Cardiac muscle cell (in vitro differentiated cells and primary cell): ENCODE measurements at regions not wholly inside any gene's neighbourhood (a gene's known extent, or its start where the extent isn't known, plus 50 kb on each side); places are given as distances from the start of the nearest gene placed in this dataset.

Experiments
- DNase-seq, 2 donors: peaks; one replicate each; pipeline versions ENCODE4 v3.0.0 to v3.0.0-alpha.2; 2010 to 2017; ENCODE audit warnings: low read depth in 1 of 2, low spot score in 1 of 2
- H3K27ac ChIP-seq: fragments of 200-600 bp; sonication (generic); 2 replicates; pipeline ENCODE4 v1.5.1; 2016
- H3K27me3 ChIP-seq: fragments of 200-600 bp; sonication (generic); 2 replicates; pipeline ENCODE4 v1.6.0; 2016; ENCODE audit warnings: control low read depth
- H3K36me3 ChIP-seq: fragments of 200-600 bp; sonication (generic); 2 replicates; pipeline ENCODE4 v1.5.1; 2016; ENCODE audit warnings: control low read depth
- H3K4me1 ChIP-seq: fragments of 200-600 bp; sonication (generic); 2 replicates; pipeline ENCODE4 v1.8.1; 2017; ENCODE audit warnings: low read depth, mild to moderate bottlenecking, mixed run types
- H3K4me3 ChIP-seq: fragments of 200-600 bp; sonication (generic); 2 replicates; pipeline ENCODE4 v1.5.1; 2016; ENCODE audit warnings: mild to moderate bottlenecking
- H3K9me3 ChIP-seq: fragments of 200-600 bp; sonication (generic); 2 replicates; pipeline ENCODE4 v1.5.1; 2017; ENCODE audit warnings: low read depth, mild to moderate bottlenecking, control low read depth
- CTCF ChIP-seq: IDR thresholded peaks from 2 replicates; pipeline ENCODE4 v1.5.1; 2012; ENCODE audit warnings: low read depth, mild to moderate bottlenecking, low read length

GRCh38 chr15:53843166-53843565 lies 83.7 kb upstream of the WDR72 start:
- no peaks in the 10 kb centered on the region for H3K4me1 ChIP-seq
- TF ChIP-seq CTCF: no peak
- H3K27ac ChIP-seq: no peak overlapping the region
- no peak for DNase-seq
- no peak overlapping the region for H3K4me3 ChIP-seq
- no peaks in the 10 kb centered on the region for H3K36me3 ChIP-seq
- H3K27me3 ChIP-seq: no peaks in the 10 kb centered on the region
- H3K9me3 ChIP-seq: no peaks in the 10 kb centered on the region

DNA sequence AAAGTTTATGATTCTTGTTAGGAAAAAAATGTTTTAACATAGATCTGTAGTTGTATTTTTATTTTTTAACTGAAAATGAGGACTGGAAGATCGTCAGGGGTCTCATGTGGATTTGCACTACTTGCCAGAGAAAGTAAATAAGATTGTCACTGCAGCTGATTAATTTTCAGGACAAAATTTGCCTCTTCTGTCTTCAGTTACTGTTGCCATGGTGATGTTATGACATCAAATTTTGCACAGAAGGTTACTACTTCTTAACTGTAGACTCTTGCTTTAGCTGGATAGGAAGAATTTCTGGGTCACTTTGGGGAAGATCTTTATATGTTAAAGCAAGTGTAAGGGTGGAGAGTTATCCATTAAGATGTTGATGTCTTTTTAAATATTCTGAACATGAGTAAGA lies 82.2 kb upstream of the WDR72 start:
- no peaks in the 10 kb centered on the region for H3K36me3 ChIP-seq
- no peaks in the 10 kb centered on the region for H3K27me3 ChIP-seq
- no peak for TF ChIP-seq CTCF
- no peak for DNase-seq
- H3K27ac ChIP-seq: no peak overlapping the region
- no peaks in the 10 kb centered on the region for H3K9me3 ChIP-seq
- H3K4me3 ChIP-seq: no peak overlapping the region
- no peaks in the 10 kb centered on the region for H3K4me1 ChIP-seq

- Histone ChIP-seq H3K4me3 (no peak overlapping the region), H3K4me1 (no peaks in the 10 kb centered on the region), H3K36me3 (no peaks in the 10 kb centered on the region), H3K27ac (no peak overlapping the region), H3K9me3 (no peaks in the 10 kb centered on the region), H3K27me3 (no peaks in the 10 kb centered on the region)
- TF ChIP-seq CTCF: no peak
- no peak for DNase-seq
These were observed 81.2 kb upstream of the WDR72 start for GRCh38 chr15:53840681-53841080.

- Histone ChIP-seq H3K27ac (no peak overlapping the region), H3K27me3 (no peaks in the 10 kb centered on the region), H3K36me3 (no peaks in the 10 kb centered on the region), H3K9me3 (no peaks in the 10 kb centered on the region), H3K4me1 (no peaks in the 10 kb centered on the region), H3K4me3 (no peak overlapping the region)
- no peak for TF ChIP-seq CTCF
- peak in 1 of 2 donors; percentile 13 for DNase-seq
These were observed 77.8 kb upstream of the WDR72 start for GRCh38 chr15:53837263-53837662.

DNA sequence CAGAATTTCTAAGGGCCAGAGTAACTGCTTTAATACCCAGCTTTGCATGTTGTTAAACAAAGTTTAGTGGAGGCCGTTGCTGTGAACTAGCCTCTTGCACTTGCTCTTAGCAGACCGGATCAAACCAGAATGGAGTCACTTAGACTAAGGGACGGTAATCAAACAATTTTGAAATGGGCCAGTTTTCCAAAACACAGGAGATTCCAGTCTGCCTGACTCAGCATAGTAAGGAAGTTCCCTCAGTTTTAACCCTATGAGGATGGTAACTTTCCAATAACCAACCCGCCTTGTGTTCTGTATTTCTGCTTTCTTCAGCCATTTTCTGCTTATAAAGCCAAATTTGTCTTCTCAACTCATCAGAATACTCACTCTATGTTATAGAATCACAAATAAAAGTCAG lies 77.2 kb upstream of the WDR72 start:
- H3K4me3 ChIP-seq: no peak overlapping the region
- H3K27ac ChIP-seq: no peak overlapping the region
- TF ChIP-seq CTCF: no peak
- no peak for DNase-seq
- H3K27me3 ChIP-seq: no peaks in the 10 kb centered on the region
- no peaks in the 10 kb centered on the region for H3K36me3 ChIP-seq
- H3K9me3 ChIP-seq: no peaks in the 10 kb centered on the region
- no peaks in the 10 kb centered on the region for H3K4me1 ChIP-seq

GRCh38 chr15:53835309-53835708 lies 75.8 kb upstream of the WDR72 start:
- no peaks in the 10 kb centered on the region for H3K36me3 ChIP-seq
- H3K9me3 ChIP-seq: no peaks in the 10 kb centered on the region
- H3K27me3 ChIP-seq: no peaks in the 10 kb centered on the region
- H3K27ac ChIP-seq: no peak overlapping the region
- no peaks in the 10 kb centered on the region for H3K4me1 ChIP-seq
- no peak for DNase-seq
- no peak for TF ChIP-seq CTCF
- no peak overlapping the region for H3K4me3 ChIP-seq
